KMS-11 (cell line): ENCODE measurements at regions not wholly inside any gene's neighbourhood (a gene's known extent, or its start where the extent isn't known, plus 50 kb on each side); places are given as distances from the start of the nearest gene placed in this dataset.
"Not testable (repeated sequence)": the region's sequence is repeated elsewhere in the genome, so short reads cannot be mapped to it uniquely, and the experiment has no call there.

Experiments
- H2AFZ ChIP-seq: fragments of 200-600 bp; sonication (generic); 2 replicates; pipeline ENCODE4 v1.6.1; 2016; ENCODE audit warnings: antibody characterized with exemption, mixed run types, low read depth
- H3K27ac ChIP-seq: fragments of 200-600 bp; sonication (generic); 2 replicates; pipeline ENCODE4 v1.6.1; 2016; ENCODE audit warnings: mild to moderate bottlenecking, mixed run types
- H3K27me3 ChIP-seq: fragments of 200-600 bp; sonication (generic); 2 replicates; pipeline ENCODE4 v1.6.1; 2017; ENCODE audit warnings: mild to moderate bottlenecking, low read depth, mixed run types, moderate library complexity; ENCODE audit not compliant: insufficient read depth
- H3K36me3 ChIP-seq: fragments of 200-600 bp; sonication (generic); 2 replicates; pipeline ENCODE4 v1.6.1; 2017; ENCODE audit warnings: mild to moderate bottlenecking, mixed run types; ENCODE audit not compliant: insufficient read depth
- H3K4me1 ChIP-seq: fragments of 200-600 bp; sonication (generic); 2 replicates; pipeline ENCODE4 v1.6.1; 2016; ENCODE audit warnings: mild to moderate bottlenecking, low read depth, mixed run types; ENCODE audit not compliant: poor library complexity, severe bottlenecking
- H3K4me2 ChIP-seq: fragments of 200-600 bp; sonication (generic); 2 replicates; pipeline ENCODE4 v1.7.0; 2016; ENCODE audit warnings: mild to moderate bottlenecking, mixed run types
- H3K4me3 ChIP-seq: fragments of 200-600 bp; sonication (generic); IDR thresholded peaks from 2 replicates; pipeline ENCODE4 v1.6.1; 2017; ENCODE audit warnings: low read depth, low read length, mixed read lengths; ENCODE audit not compliant: insufficient read depth
- H3K79me2 ChIP-seq: fragments of 200-600 bp; sonication (generic); 2 replicates; pipeline ENCODE4 v1.6.1; 2016; ENCODE audit warnings: low read depth, mixed run types; ENCODE audit not compliant: insufficient read depth
- H3K9ac ChIP-seq: fragments of 200-600 bp; sonication (generic); 2 replicates; pipeline ENCODE4 v1.6.1; 2016; ENCODE audit warnings: mild to moderate bottlenecking, mixed run types
- H4K20me1 ChIP-seq: fragments of 200-600 bp; sonication (generic); 2 replicates; pipeline ENCODE4 v1.6.1; 2016; ENCODE audit warnings: mild to moderate bottlenecking, mixed run types; ENCODE audit not compliant: insufficient read depth
- TF ChIP-seq, protein P1 (sequence below): fragments of 200-600 bp; sonication (generic); conservative IDR thresholded peaks from 2 replicates; pipeline ENCODE4 v1.6.1; 2017; ENCODE audit warnings: low read depth, mild to moderate bottlenecking, antibody characterized with exemption, low read length, moderate library complexity, mixed read lengths

DNA sequence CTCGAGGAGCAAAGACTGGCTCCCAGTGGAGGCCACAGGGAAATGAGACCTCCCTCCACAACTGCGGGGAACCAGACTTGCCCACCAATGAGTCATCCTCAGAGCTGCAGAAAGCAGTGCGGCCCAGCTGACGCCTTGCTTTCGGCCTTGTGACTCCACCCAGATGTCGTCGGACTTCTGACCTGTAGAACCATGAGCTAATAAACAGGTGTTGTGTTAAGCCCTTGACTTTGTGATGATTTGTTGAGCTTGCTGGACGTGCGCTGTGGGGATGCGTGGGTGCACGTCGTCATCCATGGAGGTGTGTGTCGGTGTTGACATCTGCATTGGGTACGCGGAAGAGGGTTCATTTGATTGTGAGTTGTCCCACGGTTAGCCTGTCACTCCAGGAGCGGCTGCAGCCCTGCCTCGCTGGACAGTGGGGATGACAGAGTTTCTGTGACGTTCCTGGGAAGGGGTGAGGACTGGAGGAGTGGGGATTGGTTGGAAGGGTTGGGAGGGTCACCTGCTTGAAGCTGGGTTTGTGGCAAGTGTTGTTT is 154.1 kb downstream of the SH3BP4 start:
- Histone ChIP-seq H3K79me2 (no peaks in the 10 kb centered on the region), H3K27ac (no peak overlapping the region), H2AFZ (no peak overlapping the region), H3K4me1 (no peaks in the 10 kb centered on the region), H3K4me2 (no peak overlapping the region), H3K4me3 (no peak overlapping the region), H4K20me1 (no peaks in the 10 kb centered on the region), H3K36me3 (no peaks in the 10 kb centered on the region), H3K27me3 (no peaks in the 10 kb centered on the region), H3K9ac (no peak overlapping the region)
- TF ChIP-seq, protein P1, sequence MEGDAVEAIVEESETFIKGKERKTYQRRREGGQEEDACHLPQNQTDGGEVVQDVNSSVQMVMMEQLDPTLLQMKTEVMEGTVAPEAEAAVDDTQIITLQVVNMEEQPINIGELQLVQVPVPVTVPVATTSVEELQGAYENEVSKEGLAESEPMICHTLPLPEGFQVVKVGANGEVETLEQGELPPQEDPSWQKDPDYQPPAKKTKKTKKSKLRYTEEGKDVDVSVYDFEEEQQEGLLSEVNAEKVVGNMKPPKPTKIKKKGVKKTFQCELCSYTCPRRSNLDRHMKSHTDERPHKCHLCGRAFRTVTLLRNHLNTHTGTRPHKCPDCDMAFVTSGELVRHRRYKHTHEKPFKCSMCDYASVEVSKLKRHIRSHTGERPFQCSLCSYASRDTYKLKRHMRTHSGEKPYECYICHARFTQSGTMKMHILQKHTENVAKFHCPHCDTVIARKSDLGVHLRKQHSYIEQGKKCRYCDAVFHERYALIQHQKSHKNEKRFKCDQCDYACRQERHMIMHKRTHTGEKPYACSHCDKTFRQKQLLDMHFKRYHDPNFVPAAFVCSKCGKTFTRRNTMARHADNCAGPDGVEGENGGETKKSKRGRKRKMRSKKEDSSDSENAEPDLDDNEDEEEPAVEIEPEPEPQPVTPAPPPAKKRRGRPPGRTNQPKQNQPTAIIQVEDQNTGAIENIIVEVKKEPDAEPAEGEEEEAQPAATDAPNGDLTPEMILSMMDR: no peak

DNA sequence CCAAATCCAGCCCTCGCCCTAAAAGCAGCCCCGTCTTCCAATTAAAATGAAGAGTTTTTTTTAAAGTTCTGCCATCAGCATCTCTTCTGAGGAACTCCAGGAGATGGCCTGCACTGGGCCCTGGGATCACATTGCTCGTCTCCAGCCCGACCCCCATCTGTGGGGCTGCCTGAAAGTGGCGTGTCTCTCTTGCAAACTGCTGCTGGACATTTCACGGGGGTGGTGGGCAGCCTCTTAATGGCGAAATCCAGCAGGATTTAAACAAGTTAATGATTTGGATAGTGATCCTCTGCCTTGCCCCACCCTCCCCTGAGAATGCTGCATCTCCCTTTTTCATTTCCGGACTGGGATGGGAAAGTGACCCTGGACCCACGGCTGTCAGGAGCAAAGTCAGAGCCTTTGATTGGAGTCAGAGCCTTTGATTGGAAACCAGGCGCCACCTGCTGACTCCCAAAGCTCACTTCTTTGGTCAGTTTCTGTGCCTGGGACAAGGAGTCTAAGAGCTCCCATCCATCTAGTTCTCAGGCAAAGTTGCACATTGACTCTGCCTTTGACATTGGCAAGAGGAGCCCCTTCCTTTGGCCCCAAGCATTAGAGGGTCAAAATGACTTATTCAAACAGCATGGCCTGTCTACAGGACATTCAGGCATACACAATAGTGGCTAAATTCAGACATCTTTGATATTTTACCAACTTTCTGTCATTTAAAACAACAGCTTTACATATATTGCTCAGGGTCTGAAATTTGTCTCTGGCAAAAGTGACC is 155.2 kb downstream of the SH3BP4 start:
- TF ChIP-seq, protein P1: peak; percentile 63

DNA sequence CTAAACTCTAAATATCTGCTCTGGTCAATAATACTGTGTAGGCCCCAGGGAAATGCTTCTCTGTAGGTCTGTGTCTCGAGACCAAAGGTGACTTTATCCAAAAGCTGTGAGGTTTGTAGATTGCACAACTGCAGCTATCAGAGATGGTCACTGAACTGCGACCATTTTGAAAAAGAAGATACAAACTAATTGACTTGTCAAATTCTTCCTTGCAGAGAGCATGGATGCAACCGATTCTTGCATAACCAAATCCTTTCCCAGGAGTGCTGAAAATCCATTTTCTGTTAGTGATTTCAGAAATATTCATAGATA is 155.8 kb downstream of the SH3BP4 start:
- H3K4me2 ChIP-seq: no peak overlapping the region
- H3K27me3 ChIP-seq: no peaks in the 10 kb centered on the region
- H3K4me1 ChIP-seq: no peaks in the 10 kb centered on the region
- H2AFZ ChIP-seq: no peak overlapping the region
- no peaks in the 10 kb centered on the region for H4K20me1 ChIP-seq
- H3K4me3 ChIP-seq: no peak overlapping the region
- no peak overlapping the region for H3K27ac ChIP-seq
- TF ChIP-seq, protein P1: no peak
- H3K36me3 ChIP-seq: no peaks in the 10 kb centered on the region
- no peaks in the 10 kb centered on the region for H3K79me2 ChIP-seq
- no peak overlapping the region for H3K9ac ChIP-seq

More for the DNA sequence above, 155.2 kb downstream of the SH3BP4 start:
- Histone ChIP-seq H3K4me1 (no peaks in the 10 kb centered on the region), H3K27me3 (no peaks in the 10 kb centered on the region), H3K4me3 (no peak overlapping the region), H3K4me2 (no peak overlapping the region), H3K36me3 (no peaks in the 10 kb centered on the region), H4K20me1 (no peaks in the 10 kb centered on the region), H2AFZ (no peak overlapping the region), H3K27ac (no peak overlapping the region), H3K79me2 (no peaks in the 10 kb centered on the region), H3K9ac (no peak overlapping the region)

DNA sequence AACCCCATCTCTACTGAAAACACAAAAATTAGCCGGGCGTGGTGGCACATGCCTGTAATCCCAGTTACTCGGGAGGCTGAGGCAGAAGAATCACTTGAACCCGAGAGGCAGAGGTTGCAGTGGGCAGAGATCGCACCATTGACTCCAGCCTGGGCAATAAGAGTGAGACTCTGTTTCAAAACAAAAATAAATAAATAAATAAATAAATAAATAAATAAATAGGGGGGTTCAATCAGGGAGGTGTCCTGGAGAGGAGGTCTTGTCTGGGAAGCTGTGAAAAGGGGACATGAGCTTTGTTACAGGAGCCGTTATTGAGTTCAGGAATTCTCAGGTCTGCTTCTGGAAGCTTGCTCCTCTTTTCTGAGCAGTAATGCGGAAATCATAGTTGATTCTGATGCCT is 157.7 kb downstream of the SH3BP4 start:
- H3K9ac ChIP-seq, H3K79me2 ChIP-seq, H2AFZ ChIP-seq, H3K27me3 ChIP-seq, H3K4me1 ChIP-seq, H3K36me3 ChIP-seq, H3K4me2 ChIP-seq, H3K27ac ChIP-seq, H4K20me1 ChIP-seq, H3K4me3 ChIP-seq: not testable (repeated sequence)

DNA sequence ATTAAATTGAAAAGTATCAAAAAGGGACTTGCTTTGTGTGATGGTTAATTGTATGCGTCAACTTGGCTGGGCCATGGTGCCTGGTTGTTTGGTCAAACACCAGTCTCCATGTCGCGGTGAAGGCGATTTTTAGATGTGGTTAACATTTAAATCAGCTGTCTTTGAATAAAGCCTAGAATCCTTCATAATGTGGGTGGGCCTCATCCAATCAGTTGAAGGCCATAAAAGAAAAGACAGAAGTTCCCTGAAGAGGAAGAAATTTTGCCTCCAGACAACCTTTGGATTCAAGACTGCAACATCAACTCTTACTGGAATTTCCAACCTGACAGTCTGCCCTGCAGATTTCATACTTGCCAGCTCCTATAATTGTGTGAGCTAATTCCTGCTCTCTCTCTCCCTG is 160.5 kb downstream of the SH3BP4 start:
- H3K4me2 ChIP-seq: no peak overlapping the region
- no peak overlapping the region for H3K27ac ChIP-seq
- no peaks in the 10 kb centered on the region for H4K20me1 ChIP-seq
- H2AFZ ChIP-seq: no peak overlapping the region
- no peak overlapping the region for H3K9ac ChIP-seq
- H3K4me3 ChIP-seq: no peak overlapping the region
- H3K79me2 ChIP-seq: no peaks in the 10 kb centered on the region
- H3K27me3 ChIP-seq: no peaks in the 10 kb centered on the region
- TF ChIP-seq, protein P1: no peak
- H3K4me1 ChIP-seq: no peaks in the 10 kb centered on the region
- no peaks in the 10 kb centered on the region for H3K36me3 ChIP-seq
